Glutamatergic neuron (in vitro differentiated cells): ENCODE measurements at regions not wholly inside any gene's neighbourhood (a gene's known extent, or its start where the extent isn't known, plus 50 kb on each side); places are given as distances from the start of the nearest gene placed in this dataset.
"Not testable (repeated sequence)": the region's sequence is repeated elsewhere in the genome, so short reads cannot be mapped to it uniquely, and the experiment has no call there.

Experiments used
- DNase-seq: peaks from one replicate; pipeline ENCODE4 v3.0.0; 2022
- H3K27ac Mint-ChIP-seq: one replicate; pipeline ENCODE4 v1.8.0; 2020; ENCODE audit warnings: mild to moderate bottlenecking, mixed read lengths, inconsistent platforms; ENCODE audit not compliant: unreplicated experiment
- H3K27me3 Mint-ChIP-seq: one replicate; pipeline ENCODE4 v1.8.0; 2020; ENCODE audit warnings: mild to moderate bottlenecking, moderate library complexity, mixed read lengths, inconsistent platforms; ENCODE audit not compliant: unreplicated experiment
- H3K36me3 Mint-ChIP-seq: one replicate; pipeline ENCODE4 v1.8.0; 2020; ENCODE audit warnings: mild to moderate bottlenecking, mixed read lengths, inconsistent platforms; ENCODE audit not compliant: unreplicated experiment
- H3K4me1 Mint-ChIP-seq: one replicate; pipeline ENCODE4 v1.8.0; 2020; ENCODE audit warnings: mild to moderate bottlenecking, low read depth, mixed read lengths, inconsistent platforms; ENCODE audit not compliant: unreplicated experiment
- H3K4me3 Mint-ChIP-seq: one replicate; pipeline ENCODE4 v1.8.0; 2020; ENCODE audit warnings: mild to moderate bottlenecking, mixed read lengths, inconsistent platforms; ENCODE audit not compliant: unreplicated experiment
- H3K9me3 Mint-ChIP-seq: one replicate; pipeline ENCODE4 v1.8.0; 2020; ENCODE audit warnings: mild to moderate bottlenecking, moderate library complexity, mixed read lengths, inconsistent platforms; ENCODE audit not compliant: unreplicated experiment
- TF ChIP-seq, protein P1 (sequence below): fragments of 200-600 bp; sonication (generic); IDR thresholded peaks from one replicate; pipeline ENCODE4 v1.5.0; 2021; ENCODE audit not compliant: partially characterized antibody, unreplicated experiment

DNA sequence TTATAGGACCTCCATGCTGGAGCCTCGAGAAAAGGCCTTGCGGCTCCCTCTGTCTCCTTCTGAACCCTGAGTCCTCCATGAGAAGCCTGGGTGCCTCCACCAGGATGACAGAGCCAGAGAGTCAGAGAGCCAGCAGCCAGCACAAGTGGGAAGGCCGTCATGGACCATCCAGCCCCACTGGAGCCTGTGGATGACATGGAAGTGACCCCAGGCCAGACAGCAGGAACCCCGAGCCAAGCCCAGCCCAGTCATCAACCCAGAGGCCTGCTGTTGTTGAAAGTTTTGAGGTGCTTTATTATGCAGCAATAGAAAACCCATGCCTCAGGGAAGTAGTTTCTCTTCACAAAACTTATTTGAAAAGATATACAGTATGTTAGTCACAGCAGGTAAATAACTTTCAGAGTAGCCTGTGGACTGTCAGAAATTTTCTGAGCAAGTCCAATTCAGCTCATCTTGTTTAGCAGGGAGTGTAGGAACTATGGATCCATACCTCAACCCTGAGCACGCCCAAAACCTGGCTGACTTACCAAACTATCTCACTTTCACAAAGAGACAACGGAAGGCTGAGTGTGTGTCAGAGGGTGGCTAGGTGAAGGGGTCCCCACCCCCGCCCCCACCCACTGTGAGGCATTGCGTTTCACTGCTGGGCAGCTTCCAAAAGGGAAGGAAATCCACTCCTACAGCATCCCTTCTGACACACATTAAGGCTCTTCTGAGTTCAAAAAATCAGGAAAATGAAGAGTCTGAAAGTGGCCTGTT is 79.9 kb upstream of the NDUFV2 start:
- Mint-ChIP-seq H3K9me3 (no peaks in the 10 kb centered on the region), H3K4me3 (no peak overlapping the region), H3K27ac (no peak overlapping the region), H3K36me3 (no peaks in the 10 kb centered on the region), H3K4me1 (peaks cover 7% of the 10 kb centered on the region), H3K27me3 (no peaks in the 10 kb centered on the region)
- no peak for DNase-seq
- TF ChIP-seq, protein P1, sequence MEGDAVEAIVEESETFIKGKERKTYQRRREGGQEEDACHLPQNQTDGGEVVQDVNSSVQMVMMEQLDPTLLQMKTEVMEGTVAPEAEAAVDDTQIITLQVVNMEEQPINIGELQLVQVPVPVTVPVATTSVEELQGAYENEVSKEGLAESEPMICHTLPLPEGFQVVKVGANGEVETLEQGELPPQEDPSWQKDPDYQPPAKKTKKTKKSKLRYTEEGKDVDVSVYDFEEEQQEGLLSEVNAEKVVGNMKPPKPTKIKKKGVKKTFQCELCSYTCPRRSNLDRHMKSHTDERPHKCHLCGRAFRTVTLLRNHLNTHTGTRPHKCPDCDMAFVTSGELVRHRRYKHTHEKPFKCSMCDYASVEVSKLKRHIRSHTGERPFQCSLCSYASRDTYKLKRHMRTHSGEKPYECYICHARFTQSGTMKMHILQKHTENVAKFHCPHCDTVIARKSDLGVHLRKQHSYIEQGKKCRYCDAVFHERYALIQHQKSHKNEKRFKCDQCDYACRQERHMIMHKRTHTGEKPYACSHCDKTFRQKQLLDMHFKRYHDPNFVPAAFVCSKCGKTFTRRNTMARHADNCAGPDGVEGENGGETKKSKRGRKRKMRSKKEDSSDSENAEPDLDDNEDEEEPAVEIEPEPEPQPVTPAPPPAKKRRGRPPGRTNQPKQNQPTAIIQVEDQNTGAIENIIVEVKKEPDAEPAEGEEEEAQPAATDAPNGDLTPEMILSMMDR, result no peak

- not testable (repeated sequence) for H3K4me3 Mint-ChIP-seq, H3K4me1 Mint-ChIP-seq, DNase-seq, H3K9me3 Mint-ChIP-seq, H3K27me3 Mint-ChIP-seq, H3K36me3 Mint-ChIP-seq, H3K27ac Mint-ChIP-seq
Observed at GRCh38 chr18:9024031-9024646, 78.4 kb upstream of the NDUFV2 start.

DNA sequence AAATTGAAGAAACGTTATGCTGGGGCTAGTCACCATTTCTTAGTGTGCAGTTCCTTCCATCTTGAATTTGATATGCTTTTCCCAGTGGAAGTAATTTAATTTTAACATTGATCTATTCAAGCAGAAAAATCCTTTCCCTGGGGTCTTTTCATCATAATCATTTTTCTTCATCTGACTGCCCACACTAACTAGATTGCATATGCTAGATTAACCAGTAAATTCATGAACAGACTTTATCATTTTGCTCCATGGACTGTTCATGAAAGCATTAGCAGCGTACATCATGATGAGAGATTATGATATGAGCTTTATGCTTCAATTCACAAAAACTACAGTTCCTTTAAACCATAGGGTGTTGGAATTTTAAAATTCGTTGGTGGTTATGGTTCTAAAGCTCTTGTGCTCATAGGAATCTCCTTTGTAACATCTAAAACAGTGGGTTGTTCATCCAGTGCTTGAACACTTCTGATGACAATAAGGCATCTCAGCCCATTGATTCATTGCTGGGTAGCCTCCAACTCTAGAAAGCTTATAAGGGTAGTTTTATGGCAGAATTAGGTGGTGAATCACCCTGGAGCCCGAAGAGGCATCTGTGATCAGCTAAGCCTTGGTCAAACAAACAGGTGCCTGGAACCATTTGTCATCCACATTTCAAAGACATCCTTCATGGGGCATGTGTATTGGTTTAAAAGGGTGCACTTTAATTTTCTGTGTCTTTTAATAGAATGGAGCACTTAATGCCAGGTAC is 77.2 kb upstream of the NDUFV2 start:
- Mint-ChIP-seq H3K4me3 (no peak overlapping the region), H3K27me3 (peaks cover under 1% of the 10 kb centered on the region), H3K4me1 (peaks cover 3% of the 10 kb centered on the region), H3K27ac (no peak overlapping the region), H3K9me3 (no peaks in the 10 kb centered on the region), H3K36me3 (no peaks in the 10 kb centered on the region)
- TF ChIP-seq, protein P1, result no peak
- no peak for DNase-seq

DNA sequence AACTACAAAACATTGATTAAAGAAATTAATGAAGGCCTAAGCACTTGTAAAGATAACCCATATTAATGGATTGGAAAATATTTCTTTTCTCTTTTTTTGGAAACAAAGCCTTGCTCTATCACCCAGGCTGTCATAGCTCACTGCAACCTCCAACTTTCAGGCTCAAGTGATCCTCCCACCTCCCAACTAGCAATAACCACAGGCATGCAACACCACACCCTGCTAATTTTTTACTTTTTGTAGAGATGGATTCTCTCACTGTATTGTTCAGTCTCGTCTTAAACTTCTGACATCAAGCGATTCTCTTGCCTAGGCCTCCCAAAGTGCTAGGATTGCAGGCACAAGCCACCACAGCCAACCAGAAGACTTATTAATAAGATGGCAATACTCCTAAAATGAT is 73.4 kb upstream of the NDUFV2 start:
- Mint-ChIP-seq H3K27me3 (peaks cover 5% of the 10 kb centered on the region), H3K27ac (no peak overlapping the region)

GRCh38 chr18:9032519-9032918 is 70.0 kb upstream of the NDUFV2 start:
- TF ChIP-seq, protein P1, result no peak
- Mint-ChIP-seq H3K4me1 (no peaks in the 10 kb centered on the region), H3K9me3 (no peaks in the 10 kb centered on the region), H3K27me3 (peaks cover 5% of the 10 kb centered on the region), H3K36me3 (no peaks in the 10 kb centered on the region), H3K4me3 (no peak overlapping the region), H3K27ac (no peak overlapping the region)
- no peak for DNase-seq

More for the DNA sequence above, 73.4 kb upstream of the NDUFV2 start:
- TF ChIP-seq, protein P1, result no peak
- Mint-ChIP-seq H3K9me3 (no peaks in the 10 kb centered on the region), H3K4me1 (peaks cover 2% of the 10 kb centered on the region), H3K4me3 (no peak overlapping the region), H3K36me3 (no peaks in the 10 kb centered on the region)
- DNase-seq, result no peak
